Amniotic stem cell (primary cell): ENCODE measurements at regions not wholly inside any gene's neighbourhood (a gene's known extent, or its start where the extent isn't known, plus 50 kb on each side); places are given as distances from the start of the nearest gene placed in this dataset.
"Not testable (repeated sequence)": the region's sequence is repeated elsewhere in the genome, so short reads cannot be mapped to it uniquely, and the experiment has no call there.

Experiments used
- DNase-seq: peaks from one replicate; lab custom pipeline; 2025; lab: John Stamatoyannopoulos, UW

- DNase-seq, result no peak
These were observed 285.8 kb downstream of the TMX3 start for GRCh38 chr18:68429111-68429510.

- DNase-seq, result no peak
These were observed 286.2 kb downstream of the TMX3 start for GRCh38 chr18:68428661-68429060.

- no peak for DNase-seq
These were observed 286.9 kb downstream of the TMX3 start for GRCh38 chr18:68427951-68428401.

- no peak for DNase-seq
These were observed 288.1 kb downstream of the TMX3 start for GRCh38 chr18:68426731-68427315.

- DNase-seq, result no peak
These were observed 296.0 kb downstream of the TMX3 start for GRCh38 chr18:68418881-68419280.

- DNase-seq, result no peak
These were observed 296.6 kb downstream of the TMX3 start for GRCh38 chr18:68418226-68418868.

- DNase-seq, result no peak
These were observed 297.1 kb downstream of the TMX3 start for GRCh38 chr18:68417826-68418225.

- no peak for DNase-seq
These were observed 297.6 kb downstream of the TMX3 start for GRCh38 chr18:68417166-68417799.

- no peak for DNase-seq
These were observed 300.5 kb downstream of the TMX3 start for GRCh38 chr18:68414407-68414806.

- no peak for DNase-seq
These were observed 305.3 kb downstream of the TMX3 start for GRCh38 chr18:68409576-68409975.

GRCh38 chr18:68406761-68407160, 308.1 kb downstream of the TMX3 start:
- DNase-seq, result no peak

GRCh38 chr18:68402784-68403183, 312.1 kb downstream of the TMX3 start:
- no peak for DNase-seq

GRCh38 chr18:68400889-68401288, 314.0 kb downstream of the TMX3 start:
- DNase-seq, result no peak

GRCh38 chr18:68399721-68400120, 315.2 kb downstream of the TMX3 start:
- DNase-seq, result no peak

GRCh38 chr18:68397241-68398035, 317.5 kb downstream of the TMX3 start:
- no peak for DNase-seq

- DNase-seq, result no peak
These were observed 320.2 kb downstream of the TMX3 start for GRCh38 chr18:68394705-68395104.

GRCh38 chr18:68391801-68392200, 323.1 kb downstream of the TMX3 start:
- DNase-seq, result no peak

GRCh38 chr18:68387246-68387645, 327.7 kb downstream of the TMX3 start:
- no peak for DNase-seq

- not testable (repeated sequence) for DNase-seq
These were observed 330.9 kb downstream of the TMX3 start for GRCh38 chr18:68383979-68384378.

GRCh38 chr18:68376926-68377325, 338.0 kb downstream of the TMX3 start:
- no peak for DNase-seq

- no peak for DNase-seq
These were observed 352.0 kb downstream of the TMX3 start for GRCh38 chr18:68362907-68363306.

GRCh38 chr18:68355637-68356036, 359.3 kb downstream of the TMX3 start:
- DNase-seq, result no peak

- DNase-seq, result no peak
These were observed 360.7 kb downstream of the TMX3 start for GRCh38 chr18:68354176-68354575.
